HepG2 (cell line): ENCODE measurements at regions not wholly inside any gene's neighbourhood (a gene's known extent, or its start where the extent isn't known, plus 50 kb on each side); places are given as distances from the start of the nearest gene placed in this dataset.
A peak's percentile ranks its signal among the peaks of the same experiment; 100 is the strongest.

Experiments used
- CTCF ChIP-seq: sonication (generic); formaldehyde crosslinking; IDR thresholded peaks from 2 replicates; pipeline ENCODE4 v1.5.0; 2020; ENCODE audit warnings: mild to moderate bottlenecking, missing genetic modification reagents, moderate library complexity
- HOMEZ ChIP-seq: IDR thresholded peaks from 2 replicates; pipeline ENCODE4 v1.6.1; 2016; ENCODE audit warnings: low read depth
- IRX3 ChIP-seq: sonication (generic); formaldehyde crosslinking; IDR thresholded peaks from 2 replicates; pipeline ENCODE4 v1.8.1; 2023; ENCODE audit warnings: mild to moderate bottlenecking, low read depth, missing genetic modification reagents, borderline replicate concordance
- KLF13 ChIP-seq: sonication (generic); formaldehyde crosslinking; IDR thresholded peaks from 2 replicates; pipeline ENCODE4 v1.4.0; 2020; ENCODE audit warnings: mild to moderate bottlenecking, missing genetic modification reagents
- LRRFIP1 ChIP-seq: sonication (generic); formaldehyde crosslinking; conservative IDR thresholded peaks from 2 replicates; pipeline ENCODE4 v1.4.0; 2020; ENCODE audit warnings: missing genetic modification reagents
- MLXIP ChIP-seq: sonication (generic); formaldehyde crosslinking; IDR thresholded peaks from 2 replicates; pipeline ENCODE4 v1.9.0; 2021; ENCODE audit warnings: missing genetic modification reagents, borderline replicate concordance
- MYPOP ChIP-seq: sonication (generic); formaldehyde crosslinking; IDR thresholded peaks from 2 replicates; pipeline ENCODE4 v1.8.1; 2023; ENCODE audit warnings: mild to moderate bottlenecking, moderate library complexity, missing genetic modification reagents
- SMC3 ChIP-seq: IDR thresholded peaks from 2 replicates; pipeline ENCODE4 v1.6.1; 2011; ENCODE audit warnings: low read length, improper control_type of control experiment
- YY1 ChIP-seq: IDR thresholded peaks from 2 replicates; pipeline ENCODE4 v1.6.1; 2011; ENCODE audit warnings: low read length, low read depth, moderate library complexity, mild to moderate bottlenecking; ENCODE audit not compliant: insufficient read depth, insufficient replicate concordance
- ZFP91 ChIP-seq: sonication (generic); formaldehyde crosslinking; IDR thresholded peaks from 2 replicates; pipeline ENCODE4 v1.9.0; 2022; ENCODE audit warnings: missing genetic modification reagents, mild to moderate bottlenecking, borderline replicate concordance
- ZNF251 ChIP-seq: sonication (generic); formaldehyde crosslinking; IDR thresholded peaks from 2 replicates; pipeline ENCODE4 v1.9.0; 2021; ENCODE audit warnings: mild to moderate bottlenecking, missing genetic modification reagents
- ZNF543 ChIP-seq: sonication (generic); formaldehyde crosslinking; IDR thresholded peaks from 2 replicates; pipeline ENCODE4 v1.4.0; 2020; ENCODE audit warnings: mild to moderate bottlenecking, missing genetic modification reagents
- ZNF558 ChIP-seq: sonication (generic); formaldehyde crosslinking; IDR thresholded peaks from 2 replicates; pipeline ENCODE4 v1.9.0; 2022; ENCODE audit warnings: mild to moderate bottlenecking, missing genetic modification reagents, borderline replicate concordance
- ZNF563 ChIP-seq: sonication (generic); formaldehyde crosslinking; IDR thresholded peaks from 2 replicates; pipeline ENCODE4 v1.8.0; 2022; ENCODE audit warnings: mild to moderate bottlenecking, moderate library complexity, missing genetic modification reagents
- ZNF674 ChIP-seq: sonication (generic); formaldehyde crosslinking; IDR thresholded peaks from 2 replicates; pipeline ENCODE4 v1.5.0; 2020; ENCODE audit warnings: low read depth, mild to moderate bottlenecking, missing genetic modification reagents
- ZSCAN21 ChIP-seq: sonication (generic); formaldehyde crosslinking; IDR thresholded peaks from 2 replicates; pipeline ENCODE4 v1.8.0; 2022; ENCODE audit warnings: mild to moderate bottlenecking, missing genetic modification reagents, moderate library complexity, borderline replicate concordance

- TF ChIP-seq HOMEZ (CRISPR knock-in tag) (no peak), ZSCAN21 (no peak), ZNF674 (CRISPR knock-in tag) (no peak), YY1 (peak; percentile 69), ZNF251 (CRISPR knock-in tag) (no peak), IRX3 (no peak), LRRFIP1 (no peak), ZNF563 (CRISPR knock-in tag) (no peak), ZNF543 (no peak), MYPOP (CRISPR knock-in tag) (no peak), ZFP91 (no peak), SMC3 (peak; percentile 10; the same call in 1 of the 2 replicates), CTCF (CRISPR knock-in tag) (peak; percentile 80), KLF13 (CRISPR knock-in tag) (no peak), ZNF558 (CRISPR knock-in tag) (no peak), MLXIP (no peak)
Observed at GRCh38 chr6:142537612-142538478, 236.0 kb downstream of the ADGRG6 start (continued).
